Suprapubic skin (tissue), 4 donors: ENCODE measurements at regions not wholly inside any gene's neighbourhood (a gene's known extent, or its start where the extent isn't known, plus 50 kb on each side); places are given as distances from the start of the nearest gene placed in this dataset.

Experiments
- DNase-seq, 2 donors: peaks; one replicate each; pipeline ENCODE4 v3.0.0-alpha.2; 2019; ENCODE audit warnings: low spot score in 2 of 2
- H3K27ac ChIP-seq: fragments of 200-600 bp; sonication (generic); one replicate; pipeline ENCODE4 v1.5.1; 2019
- H3K27me3 ChIP-seq: fragments of 200-600 bp; sonication (generic); one replicate; pipeline ENCODE4 v1.5.1; 2019
- H3K36me3 ChIP-seq: fragments of 200-600 bp; sonication (generic); one replicate; pipeline ENCODE4 v1.5.1; 2019
- H3K4me1 ChIP-seq: fragments of 200-600 bp; sonication (generic); one replicate; pipeline ENCODE4 v1.5.1; 2019
- H3K4me3 ChIP-seq: fragments of 200-600 bp; sonication (generic); one replicate; pipeline ENCODE4 v1.5.1; 2019; ENCODE audit warnings: mild to moderate bottlenecking
- H3K9me3 ChIP-seq: fragments of 200-600 bp; sonication (generic); one replicate; pipeline ENCODE4 v1.5.1; 2019
- EP300 ChIP-seq: sonication (generic); formaldehyde crosslinking; IDR thresholded peaks from one replicate; pipeline ENCODE4 v1.6.1; 2017; ENCODE audit warnings: antibody characterized with exemption
- POLR2A ChIP-seq, 2 donors: fragments of 450-650 bp; IDR thresholded peaks; one replicate each; pipeline ENCODE4 v1.6.1; 2017; ENCODE audit warnings: antibody characterized with exemption in 2 of 2, mild to moderate bottlenecking in 2 of 2, moderate library complexity in 2 of 2
- POLR2AphosphoS5 ChIP-seq, 3 donors: sonication (generic); formaldehyde crosslinking; IDR thresholded peaks; one replicate each; pipeline ENCODE4 v1.6.1; 2017; ENCODE audit warnings: antibody characterized with exemption in 3 of 3
- WGBS: methylation state at CpG from one replicate; pipeline ENCODE4 v1.1.5; 2018; 5-methylcytosine and 5-hydroxymethylcytosine counted together
- TF ChIP-seq, protein P1 (sequence below), 2 donors: fragments of 200-600 bp in 1 of 2; fragments of 450-650 bp in 1 of 2; sonication (generic) in 1 of 2; IDR thresholded peaks; one replicate each; pipeline ENCODE4 v1.5.1; 2016 to 2019; ENCODE audit warnings: antibody characterized with exemption in 2 of 2, mild to moderate bottlenecking in 1 of 2, moderate library complexity in 1 of 2

DNA sequence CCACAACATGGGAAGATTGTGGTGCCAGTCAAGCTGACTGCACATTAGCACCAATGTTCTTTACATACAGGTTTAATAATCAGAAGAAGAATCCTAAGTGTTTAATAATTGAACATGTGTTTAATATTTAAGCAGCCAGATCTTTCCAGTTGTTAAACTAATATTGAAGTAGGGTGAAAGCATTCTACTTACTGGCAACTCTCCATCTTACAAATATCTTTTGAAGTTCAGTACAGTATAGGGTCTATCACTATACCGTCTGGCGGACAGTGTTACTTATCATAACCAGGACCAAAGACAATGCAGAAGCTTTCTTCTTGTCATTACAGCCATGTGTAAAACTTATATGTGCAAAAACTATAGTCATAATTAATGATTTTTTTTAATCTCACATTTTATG lies 376.4 kb downstream of the CNTN6 start:
- WGBS = 65% methylated on average over 2 of the region's 2 CpGs
- no peaks in the 10 kb centered on the region for H3K9me3 ChIP-seq

GRCh38 chr3:1469687-1470086 lies 376.9 kb downstream of the CNTN6 start:
- 78% methylated on average over 2 of the region's 2 CpGs for WGBS
- TF ChIP-seq POLR2A (IDR thresholded peaks at IDR 0.05) (no peak), POLR2AphosphoS5 (IDR thresholded peaks at IDR 0.05) (no peak), EP300 (no peak)
- TF ChIP-seq, protein P1, sequence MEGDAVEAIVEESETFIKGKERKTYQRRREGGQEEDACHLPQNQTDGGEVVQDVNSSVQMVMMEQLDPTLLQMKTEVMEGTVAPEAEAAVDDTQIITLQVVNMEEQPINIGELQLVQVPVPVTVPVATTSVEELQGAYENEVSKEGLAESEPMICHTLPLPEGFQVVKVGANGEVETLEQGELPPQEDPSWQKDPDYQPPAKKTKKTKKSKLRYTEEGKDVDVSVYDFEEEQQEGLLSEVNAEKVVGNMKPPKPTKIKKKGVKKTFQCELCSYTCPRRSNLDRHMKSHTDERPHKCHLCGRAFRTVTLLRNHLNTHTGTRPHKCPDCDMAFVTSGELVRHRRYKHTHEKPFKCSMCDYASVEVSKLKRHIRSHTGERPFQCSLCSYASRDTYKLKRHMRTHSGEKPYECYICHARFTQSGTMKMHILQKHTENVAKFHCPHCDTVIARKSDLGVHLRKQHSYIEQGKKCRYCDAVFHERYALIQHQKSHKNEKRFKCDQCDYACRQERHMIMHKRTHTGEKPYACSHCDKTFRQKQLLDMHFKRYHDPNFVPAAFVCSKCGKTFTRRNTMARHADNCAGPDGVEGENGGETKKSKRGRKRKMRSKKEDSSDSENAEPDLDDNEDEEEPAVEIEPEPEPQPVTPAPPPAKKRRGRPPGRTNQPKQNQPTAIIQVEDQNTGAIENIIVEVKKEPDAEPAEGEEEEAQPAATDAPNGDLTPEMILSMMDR (IDR thresholded peaks at IDR 0.05) = no peak
- Histone ChIP-seq H3K9me3 (no peaks in the 10 kb centered on the region), H3K4me1 (no peaks in the 10 kb centered on the region), H3K27ac (no peak overlapping the region), H3K27me3 (no peaks in the 10 kb centered on the region), H3K4me3 (no peak overlapping the region), H3K36me3 (no peaks in the 10 kb centered on the region)
- DNase-seq = no peak

More for the DNA sequence above, 376.4 kb downstream of the CNTN6 start:
- TF ChIP-seq POLR2A (IDR thresholded peaks at IDR 0.05) (no peak), POLR2AphosphoS5 (IDR thresholded peaks at IDR 0.05) (no peak), EP300 (no peak)
- TF ChIP-seq, protein P1 (IDR thresholded peaks at IDR 0.05) = no peak
- H3K4me3 ChIP-seq = no peak overlapping the region
- no peak overlapping the region for H3K27ac ChIP-seq
- H3K36me3 ChIP-seq = no peaks in the 10 kb centered on the region
- DNase-seq = no peak
- no peaks in the 10 kb centered on the region for H3K4me1 ChIP-seq
- H3K27me3 ChIP-seq = no peaks in the 10 kb centered on the region

DNA sequence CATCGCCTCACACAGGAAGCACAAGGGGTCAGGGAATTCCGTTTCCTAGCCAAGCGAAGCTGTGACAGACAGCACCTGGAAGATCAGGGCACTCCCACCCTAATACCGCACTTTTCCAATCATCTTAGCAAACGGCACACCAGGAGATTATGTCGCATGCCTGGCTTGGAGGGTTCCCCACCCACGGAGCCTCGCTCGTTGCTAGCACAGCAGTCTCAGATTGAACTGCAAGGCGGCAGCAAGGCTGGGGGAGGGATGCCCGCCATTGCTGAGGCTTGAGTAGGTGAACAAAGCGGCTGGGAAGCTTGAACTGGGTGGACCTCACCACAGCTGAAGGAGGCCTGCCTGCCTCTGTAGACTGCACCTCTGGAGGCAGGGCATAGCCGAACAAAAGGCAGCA lies 384.8 kb downstream of the CNTN6 start:
- Histone ChIP-seq H3K27me3 (no peaks in the 10 kb centered on the region), H3K4me1 (no peaks in the 10 kb centered on the region), H3K36me3 (no peaks in the 10 kb centered on the region), H3K4me3 (no peak overlapping the region), H3K9me3 (no peaks in the 10 kb centered on the region), H3K27ac (no peak overlapping the region)
- WGBS = 91% methylated on average over 7 of the region's 13 CpGs
- TF ChIP-seq EP300 (no peak), POLR2AphosphoS5 (IDR thresholded peaks at IDR 0.05) (no peak), POLR2A (IDR thresholded peaks at IDR 0.05) (no peak)
- TF ChIP-seq, protein P1 (IDR thresholded peaks at IDR 0.05) = no peak
- no peak for DNase-seq

GRCh38 chr3:1495466-1495865 lies 402.6 kb downstream of the CNTN6 start:
- no peaks in the 10 kb centered on the region for H3K4me1 ChIP-seq
- DNase-seq = no peak
- no peak overlapping the region for H3K4me3 ChIP-seq
- TF ChIP-seq, protein P1 (IDR thresholded peaks at IDR 0.05) = no peak
- H3K36me3 ChIP-seq = no peaks in the 10 kb centered on the region
- no peaks in the 10 kb centered on the region for H3K27me3 ChIP-seq
- H3K9me3 ChIP-seq = no peaks in the 10 kb centered on the region
- no peak overlapping the region for H3K27ac ChIP-seq

DNA sequence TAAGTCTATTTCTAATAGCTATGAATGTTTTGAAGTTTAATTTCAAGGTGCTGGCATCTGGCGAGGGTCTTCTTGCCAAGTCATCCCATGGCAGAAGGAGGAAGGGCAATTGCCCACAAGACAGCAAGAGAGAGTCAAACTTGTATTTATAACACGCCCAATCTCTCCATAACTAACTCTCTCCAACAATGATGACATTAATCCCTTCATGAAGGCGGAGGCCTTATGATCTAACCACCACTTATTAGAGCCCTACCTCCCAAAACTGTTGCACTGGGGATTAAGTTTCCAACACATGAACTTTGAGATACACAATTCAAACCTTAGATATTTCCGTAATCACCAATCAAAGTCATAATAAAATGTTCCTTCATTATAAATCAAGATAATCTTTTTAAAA lies 406.9 kb downstream of the CNTN6 start:
- WGBS = 63% methylated on average over 4 of the region's 4 CpGs
- H3K36me3 ChIP-seq = no peaks in the 10 kb centered on the region
- no peak overlapping the region for H3K4me3 ChIP-seq
- no peaks in the 10 kb centered on the region for H3K9me3 ChIP-seq
- no peaks in the 10 kb centered on the region for H3K27me3 ChIP-seq
- H3K27ac ChIP-seq = no peak overlapping the region
- TF ChIP-seq, protein P1 (IDR thresholded peaks at IDR 0.05) = no peak
- TF ChIP-seq EP300 (no peak), POLR2A (IDR thresholded peaks at IDR 0.05) (no peak), POLR2AphosphoS5 (IDR thresholded peaks at IDR 0.05) (no peak)
- no peak for DNase-seq
- no peaks in the 10 kb centered on the region for H3K4me1 ChIP-seq
